Hypothalamus (tissue), 51 donors: ENCODE measurements at regions not wholly inside any gene's neighbourhood (a gene's known extent, or its start where the extent isn't known, plus 50 kb on each side); places are given as distances from the start of the nearest gene placed in this dataset.

Experiments used
- DNase-seq, 51 donors: peaks; one replicate each; lab custom pipeline; 2025; lab: John Stamatoyannopoulos, UW

GRCh38 chr10:131424836-131425491 is 113.4 kb upstream of the TCERG1L start:
- no peak for DNase-seq

DNA sequence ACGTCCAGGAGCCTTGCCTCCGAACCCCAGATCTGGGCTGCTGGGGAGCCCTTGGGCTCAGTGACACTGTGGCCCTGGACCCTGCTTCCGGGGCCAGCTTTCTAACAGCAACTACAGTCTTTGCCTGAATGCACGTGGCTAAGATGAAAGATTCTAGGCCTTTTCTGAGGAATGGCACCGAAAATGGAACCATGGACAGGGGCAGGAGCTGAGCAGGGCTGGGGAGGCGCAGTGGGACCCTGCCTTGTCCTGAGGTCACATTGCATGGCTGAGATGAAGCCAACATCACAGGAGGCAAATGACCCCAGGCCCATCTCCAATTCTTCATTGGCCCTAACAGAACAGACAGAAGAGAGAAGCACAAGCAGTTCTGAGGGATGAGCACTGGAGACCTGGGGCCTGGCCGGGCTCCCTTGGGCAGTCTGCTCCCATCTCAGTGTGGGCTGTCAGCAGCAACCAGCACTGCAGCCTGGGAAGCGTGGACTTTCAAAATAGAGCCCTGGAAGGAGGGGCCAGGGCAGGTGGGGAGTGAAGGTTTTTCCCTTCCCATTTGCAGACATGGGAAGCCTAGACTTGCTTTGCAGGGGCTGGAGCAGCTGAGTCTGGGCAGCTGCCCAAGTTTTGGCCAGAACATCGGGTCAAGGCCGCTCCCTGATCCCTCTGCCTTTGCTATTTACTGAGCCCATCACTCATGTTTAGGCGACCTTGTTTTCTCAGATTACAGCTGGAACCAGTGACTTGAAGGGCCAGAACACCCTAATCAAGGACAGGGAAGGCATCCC is 114.4 kb upstream of the TCERG1L start:
- no peak for DNase-seq

GRCh38 chr10:131426534-131426898 is 115.0 kb upstream of the TCERG1L start:
- no peak for DNase-seq

DNA sequence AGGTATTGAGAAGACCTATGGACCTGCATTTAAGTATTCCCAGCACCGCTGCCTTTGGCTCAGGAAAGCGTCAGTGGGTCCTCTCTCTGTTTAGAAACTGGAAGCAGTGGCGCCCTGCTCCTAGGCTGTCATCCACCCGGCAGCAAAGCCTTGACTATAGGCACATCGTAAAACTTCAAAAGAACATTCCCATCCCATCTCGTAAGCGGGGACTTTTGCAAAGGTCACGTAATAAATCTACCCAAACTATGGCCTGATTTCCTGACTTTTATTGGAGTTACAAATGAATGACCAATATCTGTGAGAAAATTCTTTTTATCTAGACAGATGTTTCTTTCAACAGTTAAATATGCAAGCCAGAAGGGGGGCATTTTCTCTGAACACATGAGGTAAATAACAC is 115.8 kb upstream of the TCERG1L start:
- no peak for DNase-seq

GRCh38 chr10:131427901-131428300 is 116.4 kb upstream of the TCERG1L start:
- no peak for DNase-seq

DNA sequence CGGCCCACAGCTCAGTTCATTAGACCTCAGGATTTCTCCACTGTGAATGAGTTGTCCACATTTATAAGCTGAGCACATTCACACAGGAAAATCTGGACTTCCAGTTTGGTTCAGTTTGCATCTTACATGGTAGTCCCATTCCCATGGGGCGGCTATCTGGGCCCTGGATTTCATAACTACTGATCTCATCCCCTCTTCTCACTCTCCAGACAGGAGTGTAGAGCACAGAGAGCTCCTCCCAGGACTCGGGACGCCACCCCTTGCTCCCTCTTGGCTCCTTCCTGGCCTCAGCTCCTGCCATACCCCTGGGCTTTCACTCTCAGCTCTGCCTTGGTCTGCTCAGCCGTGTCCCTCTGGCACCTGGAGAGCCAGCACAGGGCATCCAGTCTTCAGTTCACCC is 117.6 kb upstream of the TCERG1L start:
- no peak for DNase-seq

DNA sequence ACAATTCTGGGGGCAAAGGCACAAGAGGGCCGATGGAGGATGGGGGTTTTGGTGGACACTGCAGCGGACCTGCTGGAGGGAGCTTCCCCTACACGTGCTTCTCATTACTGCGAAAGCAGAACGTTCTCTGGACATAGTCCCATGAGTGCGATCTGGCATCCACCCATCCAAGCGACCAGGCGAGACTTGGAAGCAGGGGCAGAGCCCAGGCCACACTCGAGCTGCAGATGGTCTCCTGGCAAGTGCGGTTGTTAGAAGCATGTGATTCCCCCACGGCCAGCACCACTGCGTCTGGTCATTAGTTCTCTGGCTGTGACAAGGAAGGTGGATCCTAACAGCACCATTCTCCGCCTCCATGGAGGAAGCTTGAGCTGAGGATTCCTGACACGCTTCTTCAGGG is 118.4 kb upstream of the TCERG1L start:
- DNase-seq = no peak

- no peak for DNase-seq
Observed at GRCh38 chr10:131430716-131431412, 119.3 kb upstream of the TCERG1L start.

GRCh38 chr10:131431533-131431932 is 120.0 kb upstream of the TCERG1L start:
- DNase-seq = no peak

- DNase-seq = no peak
Observed at GRCh38 chr10:131431978-131432690, 120.6 kb upstream of the TCERG1L start.

DNA sequence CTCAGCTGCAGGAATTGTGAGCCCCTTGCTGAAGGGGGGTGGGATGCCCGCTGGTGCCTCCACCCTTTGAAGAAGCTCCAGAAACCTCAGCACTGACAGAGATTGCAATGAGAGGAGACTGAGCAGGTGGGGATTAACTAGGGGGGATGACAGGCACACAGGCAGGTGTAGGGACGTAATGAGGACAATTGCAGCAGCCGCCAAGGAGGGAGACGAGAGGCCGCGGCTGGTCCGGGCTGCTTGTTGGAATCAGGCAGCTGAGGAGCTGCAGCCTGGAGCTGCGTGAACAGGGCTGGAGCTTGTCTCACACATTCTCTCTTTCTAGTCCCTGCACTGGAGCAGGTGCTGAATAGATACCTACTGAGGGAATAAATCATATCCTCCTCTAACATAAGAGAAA is 122.0 kb upstream of the TCERG1L start:
- no peak for DNase-seq

DNA sequence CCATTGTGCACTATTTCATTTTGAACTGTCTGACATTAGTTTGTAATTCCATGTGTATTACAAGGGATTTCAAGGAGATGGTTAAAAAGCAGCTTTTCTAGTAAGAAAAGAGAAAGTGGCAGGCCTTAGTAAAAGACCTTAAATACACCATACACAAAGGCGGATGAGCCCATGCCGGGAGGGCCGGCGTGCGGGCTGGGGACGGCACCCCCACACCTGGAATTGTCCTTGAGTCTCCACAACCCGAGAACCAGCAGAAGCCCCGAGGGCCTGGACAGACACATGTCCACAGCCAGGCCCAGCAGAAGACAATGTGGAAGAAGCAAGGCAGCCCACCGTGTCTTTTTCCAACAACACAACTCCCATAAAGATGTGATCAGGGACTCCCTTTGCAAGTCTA is 123.7 kb upstream of the TCERG1L start:
- no peak for DNase-seq

- no peak for DNase-seq
Observed at GRCh38 chr10:131435760-131436457, 124.4 kb upstream of the TCERG1L start.

GRCh38 chr10:131436458-131436857 is 124.9 kb upstream of the TCERG1L start:
- DNase-seq = no peak

DNA sequence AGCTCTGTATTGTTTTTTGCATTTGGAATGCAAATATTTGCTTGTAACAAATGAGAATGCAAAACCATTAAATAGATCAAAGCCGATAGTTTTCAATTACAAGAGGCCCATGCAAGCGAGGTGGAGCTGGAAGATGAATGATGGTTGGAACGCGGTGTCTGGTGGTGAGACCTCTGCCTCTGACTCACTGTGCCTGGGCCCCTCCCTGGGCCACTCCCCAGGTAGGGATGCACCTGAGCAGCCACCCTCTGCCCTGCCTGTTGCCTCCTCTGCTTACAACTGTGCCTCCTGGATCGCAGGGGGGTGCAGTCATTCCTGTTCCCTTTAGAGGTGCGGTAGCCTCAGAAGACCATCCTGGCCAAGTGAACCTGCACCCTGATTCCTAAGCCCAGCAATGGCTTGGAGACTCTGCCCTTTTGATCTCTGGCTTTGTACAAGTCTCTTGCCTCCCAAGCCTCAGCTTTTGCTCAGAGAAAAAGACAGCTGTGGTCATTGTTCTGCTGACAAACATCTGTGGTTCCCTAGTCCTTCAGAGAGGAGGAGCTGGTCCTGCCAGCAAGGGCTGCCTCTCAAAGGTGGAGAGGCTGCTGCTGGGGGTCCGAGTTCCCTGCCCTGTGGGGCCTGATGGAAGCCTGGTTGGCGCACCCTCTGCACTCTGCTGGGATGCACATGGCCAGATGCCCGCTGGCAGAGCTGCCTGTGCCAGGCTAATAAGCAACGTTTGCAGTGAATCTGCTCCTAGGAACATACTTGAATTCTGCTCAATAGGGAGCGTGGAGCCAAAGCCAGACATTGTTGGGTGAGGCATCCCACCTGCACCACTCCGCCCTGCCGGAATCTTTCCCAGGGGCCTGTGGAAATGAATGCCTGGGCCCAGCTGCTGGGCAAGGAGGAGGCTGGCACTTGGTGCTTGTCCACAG is 126.3 kb upstream of the TCERG1L start:
- DNase-seq = peak in 25 of 51 donors; percentile 8 to 66 (median 36)

DNA sequence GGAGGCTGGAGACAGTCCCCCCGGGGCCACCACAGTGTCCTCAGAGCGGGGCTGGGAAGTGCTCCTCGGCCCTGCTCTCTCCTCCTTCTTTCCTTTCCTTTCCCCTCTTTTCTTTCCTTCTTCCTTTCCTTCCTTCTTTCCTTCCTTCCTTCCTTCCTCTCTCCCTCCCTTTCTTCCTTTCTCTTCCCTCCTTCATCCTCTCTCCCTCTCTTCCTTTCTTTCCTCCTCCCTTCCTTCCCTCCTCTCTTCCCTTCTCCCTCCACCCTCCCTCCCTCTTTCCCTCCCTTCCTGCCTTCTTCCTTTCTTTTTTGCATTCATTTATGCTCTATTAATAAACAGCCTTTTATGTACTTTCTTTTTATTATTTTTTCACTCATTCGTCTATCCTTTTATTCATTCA is 127.1 kb upstream of the TCERG1L start:
- DNase-seq = no peak

DNA sequence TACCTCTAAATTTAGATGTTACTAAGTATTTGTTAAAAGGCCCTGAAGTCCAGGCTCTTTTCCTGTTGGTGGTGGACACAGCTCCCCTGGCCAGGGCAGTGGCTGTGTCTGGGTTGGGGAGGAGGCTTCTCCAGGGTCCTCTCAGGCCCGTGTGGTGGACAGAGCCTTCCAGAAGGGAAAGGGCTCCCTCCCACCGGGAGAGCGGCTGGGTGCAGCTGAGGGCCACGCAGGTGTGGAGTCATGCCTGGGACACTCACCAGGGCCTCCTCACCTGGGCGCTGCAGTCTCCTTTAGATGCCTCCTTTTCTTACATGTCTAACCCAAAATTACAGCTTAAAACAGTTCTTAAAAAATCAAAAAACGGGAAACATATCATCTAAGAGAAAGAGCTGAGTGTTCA is 128.2 kb upstream of the TCERG1L start:
- no peak for DNase-seq

GRCh38 chr10:131440405-131441360 is 129.2 kb upstream of the TCERG1L start:
- no peak for DNase-seq
